Neural cell (in vitro differentiated cells): ENCODE measurements at regions not wholly inside any gene's neighbourhood (a gene's known extent, or its start where the extent isn't known, plus 50 kb on each side); places are given as distances from the start of the nearest gene placed in this dataset.

Source experiments
- H2AFZ ChIP-seq: fragments of 200-600, 300-800 bp; sonication (generic), shearing (Covaris generic); 2 replicates; pipeline ENCODE4 v1.6.0; 2014; ENCODE audit warnings: low read depth, mild to moderate bottlenecking, antibody characterized with exemption, low read length, moderate library complexity
- H3F3A ChIP-seq: fragments of 200-600 bp; shearing (Covaris generic); 2 replicates; pipeline ENCODE4 v1.6.1; 2016; ENCODE audit warnings: mild to moderate bottlenecking, moderate library complexity, mixed read lengths, antibody characterized with exemption, low read length; ENCODE audit not compliant: insufficient read depth, poor library complexity, severe bottlenecking
- H3K27ac ChIP-seq: fragments of 200-600, 300-800 bp; sonication (generic), shearing (Covaris generic); 2 replicates; pipeline ENCODE4 v1.5.1; 2014; ENCODE audit warnings: mild to moderate bottlenecking, low read length, moderate library complexity
- H3K27me3 ChIP-seq: fragments of 300-800, 200-600 bp; sonication (generic), shearing (Covaris generic); 2 replicates; pipeline ENCODE4 v1.6.0; 2014; ENCODE audit warnings: mild to moderate bottlenecking, low read depth, low read length, moderate library complexity; ENCODE audit not compliant: insufficient read depth
- H3K36me3 ChIP-seq: fragments of 300-800, 200-600 bp; sonication (generic), shearing (Covaris generic); 2 replicates; pipeline ENCODE4 v1.5.1; 2014; ENCODE audit warnings: mild to moderate bottlenecking, antibody characterized with exemption, low read length, moderate library complexity; ENCODE audit not compliant: insufficient read depth
- H3K4me2 ChIP-seq: fragments of 300-800, 200-600 bp; sonication (generic), shearing (Covaris generic); 2 replicates; pipeline ENCODE4 v1.6.0; 2014; ENCODE audit warnings: mild to moderate bottlenecking, low read length
- H3K4me3 ChIP-seq: fragments of 300-800, 200-600 bp; sonication (generic), shearing (Covaris generic); 2 replicates; pipeline ENCODE4 v1.5.1; 2014; ENCODE audit warnings: mild to moderate bottlenecking, low read length, moderate library complexity
- H3K79me2 ChIP-seq: fragments of 200-600 bp; shearing (Covaris generic); replicated peaks from 2 replicates; pipeline ENCODE4 v1.6.0; 2014; ENCODE audit warnings: mild to moderate bottlenecking, low read length, moderate library complexity; ENCODE audit not compliant: insufficient read depth
- H3K9ac ChIP-seq: fragments of 300-800, 200-600 bp; sonication (generic), shearing (Covaris generic); 2 replicates; pipeline ENCODE4 v1.6.1; 2016; ENCODE audit warnings: mild to moderate bottlenecking, low read length, mixed read lengths
- H3K9me2 ChIP-seq: fragments of 200-600 bp; shearing (Covaris generic); 2 replicates; pipeline ENCODE4 v1.6.1; 2016; ENCODE audit warnings: mild to moderate bottlenecking, low read length, mixed read lengths; ENCODE audit not compliant: insufficient read depth
- H3K9me3 ChIP-seq: fragments of 200-600, 300-800 bp; sonication (generic), shearing (Covaris generic); 2 replicates; pipeline ENCODE4 v1.6.1; 2016; ENCODE audit warnings: mild to moderate bottlenecking, mixed run types, low read length, moderate library complexity, mixed read lengths
- H4K20me1 ChIP-seq: fragments of 200-600 bp; shearing (Covaris generic); 2 replicates; pipeline ENCODE4 v1.6.1; 2016; ENCODE audit warnings: mild to moderate bottlenecking, mixed run types; ENCODE audit not compliant: insufficient read depth
- EP300 ChIP-seq: fragments of 450-650 bp; conservative IDR thresholded peaks from 2 replicates; pipeline ENCODE4 v1.6.1; 2014; ENCODE audit warnings: antibody characterized with exemption, mild to moderate bottlenecking, moderate library complexity; ENCODE audit not compliant: poor library complexity, severe bottlenecking
- EZH2 ChIP-seq: fragments of 200-600, 300-800 bp; shearing (Covaris generic), sonication (generic); IDR thresholded peaks from 2 replicates; pipeline ENCODE4 v1.6.1; 2014; ENCODE audit warnings: antibody characterized with exemption, low read length, borderline replicate concordance, mild to moderate bottlenecking; ENCODE audit not compliant: insufficient read depth, poor library complexity, severe bottlenecking
- MXI1 ChIP-seq: fragments of 450-650 bp; conservative IDR thresholded peaks from 2 replicates; pipeline ENCODE4 v1.6.1; 2014; ENCODE audit warnings: antibody characterized with exemption, mild to moderate bottlenecking; ENCODE audit not compliant: poor library complexity, severe bottlenecking
- POLR2AphosphoS5 ChIP-seq: IDR thresholded peaks from 2 replicates; pipeline ENCODE4 v1.6.1; 2012
- RAD21 ChIP-seq: fragments of 450-650 bp; conservative IDR thresholded peaks from 2 replicates; pipeline ENCODE4 v1.6.1; 2014; ENCODE audit warnings: antibody characterized with exemption, mild to moderate bottlenecking, moderate library complexity
- SMC3 ChIP-seq: fragments of 450-650 bp; conservative IDR thresholded peaks from 2 replicates; pipeline ENCODE4 v1.6.1; 2014; ENCODE audit warnings: antibody characterized with exemption, mild to moderate bottlenecking, moderate library complexity; ENCODE audit not compliant: poor library complexity
- TAF1 ChIP-seq: IDR thresholded peaks from 2 replicates; pipeline ENCODE4 v1.6.1; 2012; ENCODE audit warnings: low read depth
- TF ChIP-seq, protein P1 (sequence below): fragments of 450-650 bp; IDR thresholded peaks from 2 replicates; pipeline ENCODE4 v1.5.1; 2014; ENCODE audit warnings: antibody characterized with exemption, mild to moderate bottlenecking, moderate library complexity; ENCODE audit not compliant: poor library complexity, severe bottlenecking
- TF ChIP-seq, protein P2 (sequence below): IDR thresholded peaks from 2 replicates; pipeline ENCODE4 v1.6.1; 2012; ENCODE audit warnings: borderline replicate concordance

DNA sequence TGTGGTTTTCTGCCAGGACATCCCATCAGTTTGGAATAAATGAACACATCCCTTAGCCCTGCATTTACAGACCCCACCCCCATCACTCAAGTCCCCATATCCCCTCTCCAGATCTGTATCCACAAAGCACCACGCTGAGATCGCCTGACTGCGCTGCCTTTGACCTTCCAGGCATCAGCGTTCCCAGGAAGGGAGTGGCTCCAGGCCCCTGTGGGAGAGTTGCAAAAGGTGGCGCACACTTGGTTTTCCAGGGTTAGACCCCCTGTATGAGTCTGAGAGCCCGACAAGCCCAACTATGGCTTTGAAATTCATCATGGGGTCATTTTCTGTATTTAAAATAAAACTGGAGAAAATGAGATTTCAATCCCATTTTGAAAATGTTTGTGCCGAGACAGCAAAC lies 137.0 kb upstream of the ZNF236 start:
- H3K27me3 ChIP-seq: no peaks in the 10 kb centered on the region
- H3K9ac ChIP-seq: no peak overlapping the region
- H2AFZ ChIP-seq: no peak overlapping the region
- H3K4me3 ChIP-seq: no peak overlapping the region
- H3K9me3 ChIP-seq: no peaks in the 10 kb centered on the region
- no peaks in the 10 kb centered on the region for H3K79me2 ChIP-seq
- H4K20me1 ChIP-seq: no peaks in the 10 kb centered on the region
- H3F3A ChIP-seq: no peaks in the 10 kb centered on the region
- H3K27ac ChIP-seq: no peak overlapping the region
- no peaks in the 10 kb centered on the region for H3K9me2 ChIP-seq
- no peaks in the 10 kb centered on the region for H3K36me3 ChIP-seq
- no peak overlapping the region for H3K4me2 ChIP-seq
- TF ChIP-seq, protein P1, sequence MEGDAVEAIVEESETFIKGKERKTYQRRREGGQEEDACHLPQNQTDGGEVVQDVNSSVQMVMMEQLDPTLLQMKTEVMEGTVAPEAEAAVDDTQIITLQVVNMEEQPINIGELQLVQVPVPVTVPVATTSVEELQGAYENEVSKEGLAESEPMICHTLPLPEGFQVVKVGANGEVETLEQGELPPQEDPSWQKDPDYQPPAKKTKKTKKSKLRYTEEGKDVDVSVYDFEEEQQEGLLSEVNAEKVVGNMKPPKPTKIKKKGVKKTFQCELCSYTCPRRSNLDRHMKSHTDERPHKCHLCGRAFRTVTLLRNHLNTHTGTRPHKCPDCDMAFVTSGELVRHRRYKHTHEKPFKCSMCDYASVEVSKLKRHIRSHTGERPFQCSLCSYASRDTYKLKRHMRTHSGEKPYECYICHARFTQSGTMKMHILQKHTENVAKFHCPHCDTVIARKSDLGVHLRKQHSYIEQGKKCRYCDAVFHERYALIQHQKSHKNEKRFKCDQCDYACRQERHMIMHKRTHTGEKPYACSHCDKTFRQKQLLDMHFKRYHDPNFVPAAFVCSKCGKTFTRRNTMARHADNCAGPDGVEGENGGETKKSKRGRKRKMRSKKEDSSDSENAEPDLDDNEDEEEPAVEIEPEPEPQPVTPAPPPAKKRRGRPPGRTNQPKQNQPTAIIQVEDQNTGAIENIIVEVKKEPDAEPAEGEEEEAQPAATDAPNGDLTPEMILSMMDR: no peak

DNA sequence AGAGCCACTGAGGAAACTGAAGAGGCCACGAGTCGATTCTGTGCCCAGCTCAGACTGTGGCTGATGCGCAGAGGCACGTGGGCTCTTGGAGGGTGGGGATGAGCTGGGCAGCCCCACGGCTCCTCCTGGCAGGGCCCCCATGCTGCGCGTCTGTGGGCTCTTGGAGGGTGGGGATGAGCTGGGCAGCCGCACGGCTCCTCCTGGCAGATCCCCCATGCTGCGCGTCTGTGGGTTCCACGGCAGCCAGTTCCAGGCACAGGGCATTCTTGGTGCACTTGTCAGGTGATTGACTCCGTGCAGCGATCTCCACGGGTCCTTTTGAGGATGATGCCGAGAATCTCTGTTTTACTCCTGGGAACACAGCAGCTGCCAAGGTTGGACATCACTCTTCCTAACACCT lies 138.1 kb upstream of the ZNF236 start:
- no peaks in the 10 kb centered on the region for H3K9me3 ChIP-seq
- H2AFZ ChIP-seq: no peak overlapping the region
- no peak overlapping the region for H3K9ac ChIP-seq
- no peaks in the 10 kb centered on the region for H3K79me2 ChIP-seq
- H3K4me3 ChIP-seq: no peak overlapping the region
- H3K27ac ChIP-seq: no peak overlapping the region
- H4K20me1 ChIP-seq: no peaks in the 10 kb centered on the region
- H3K36me3 ChIP-seq: no peaks in the 10 kb centered on the region
- TF ChIP-seq, protein P1: no peak
- TF ChIP-seq MXI1 (no peak), EP300 (no peak), POLR2AphosphoS5 (no peak), RAD21 (no peak), SMC3 (no peak), EZH2 (no peak), TAF1 (no peak)
- TF ChIP-seq, protein P2, sequence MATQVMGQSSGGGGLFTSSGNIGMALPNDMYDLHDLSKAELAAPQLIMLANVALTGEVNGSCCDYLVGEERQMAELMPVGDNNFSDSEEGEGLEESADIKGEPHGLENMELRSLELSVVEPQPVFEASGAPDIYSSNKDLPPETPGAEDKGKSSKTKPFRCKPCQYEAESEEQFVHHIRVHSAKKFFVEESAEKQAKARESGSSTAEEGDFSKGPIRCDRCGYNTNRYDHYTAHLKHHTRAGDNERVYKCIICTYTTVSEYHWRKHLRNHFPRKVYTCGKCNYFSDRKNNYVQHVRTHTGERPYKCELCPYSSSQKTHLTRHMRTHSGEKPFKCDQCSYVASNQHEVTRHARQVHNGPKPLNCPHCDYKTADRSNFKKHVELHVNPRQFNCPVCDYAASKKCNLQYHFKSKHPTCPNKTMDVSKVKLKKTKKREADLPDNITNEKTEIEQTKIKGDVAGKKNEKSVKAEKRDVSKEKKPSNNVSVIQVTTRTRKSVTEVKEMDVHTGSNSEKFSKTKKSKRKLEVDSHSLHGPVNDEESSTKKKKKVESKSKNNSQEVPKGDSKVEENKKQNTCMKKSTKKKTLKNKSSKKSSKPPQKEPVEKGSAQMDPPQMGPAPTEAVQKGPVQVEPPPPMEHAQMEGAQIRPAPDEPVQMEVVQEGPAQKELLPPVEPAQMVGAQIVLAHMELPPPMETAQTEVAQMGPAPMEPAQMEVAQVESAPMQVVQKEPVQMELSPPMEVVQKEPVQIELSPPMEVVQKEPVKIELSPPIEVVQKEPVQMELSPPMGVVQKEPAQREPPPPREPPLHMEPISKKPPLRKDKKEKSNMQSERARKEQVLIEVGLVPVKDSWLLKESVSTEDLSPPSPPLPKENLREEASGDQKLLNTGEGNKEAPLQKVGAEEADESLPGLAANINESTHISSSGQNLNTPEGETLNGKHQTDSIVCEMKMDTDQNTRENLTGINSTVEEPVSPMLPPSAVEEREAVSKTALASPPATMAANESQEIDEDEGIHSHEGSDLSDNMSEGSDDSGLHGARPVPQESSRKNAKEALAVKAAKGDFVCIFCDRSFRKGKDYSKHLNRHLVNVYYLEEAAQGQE: no peak
- H3K4me2 ChIP-seq: no peak overlapping the region
- no peaks in the 10 kb centered on the region for H3K9me2 ChIP-seq
- no peaks in the 10 kb centered on the region for H3K27me3 ChIP-seq
- no peaks in the 10 kb centered on the region for H3F3A ChIP-seq
